K562 (cell line): ENCODE measurements at regions not wholly inside any gene's neighbourhood (a gene's known extent, or its start where the extent isn't known, plus 50 kb on each side); places are given as distances from the start of the nearest gene placed in this dataset.
A peak's percentile ranks its signal among the peaks of the same experiment; 100 is the strongest.

Experiments used
- ESRRB ChIP-seq: fragments of 250-450 bp; sonication (Bioruptor Pico); IDR thresholded peaks from 2 replicates; pipeline ENCODE4 v1.5.0; 2020; ENCODE audit warnings: mild to moderate bottlenecking, moderate library complexity, borderline replicate concordance
- GABPB1 ChIP-seq: sonication (generic); formaldehyde crosslinking; IDR thresholded peaks from 2 replicates; pipeline ENCODE4 v1.8.0; 2022; ENCODE audit warnings: mild to moderate bottlenecking, missing genetic modification reagents
- JUN ChIP-seq, 2 experiments: sonication (generic) in 1 of 2; formaldehyde crosslinking in 1 of 2; IDR thresholded peaks; 2 replicates each; pipeline versions ENCODE4 v1.6.1 to v1.8.0; 2012 to 2022; ENCODE audit warnings: borderline replicate concordance in 2 of 2, mild to moderate bottlenecking in 2 of 2, improper control_type of control experiment in 1 of 2, low read depth in 1 of 2, low read length in 1 of 2, missing genetic modification reagents in 1 of 2
- L3MBTL2 ChIP-seq: fragments of 450-650 bp; IDR thresholded peaks from 2 replicates; pipeline ENCODE4 v1.6.1; 2016; ENCODE audit warnings: mild to moderate bottlenecking, moderate library complexity
- MYBL2 ChIP-seq, 2 experiments: fragments of 450-650 bp in 1 of 2; sonication (generic) in 1 of 2; formaldehyde crosslinking in 1 of 2; IDR thresholded peaks; 2 replicates each; pipeline versions ENCODE4 v1.6.1 to v1.8.1; 2017 to 2022; ENCODE audit warnings: borderline replicate concordance in 1 of 2, inconsistent platforms in 1 of 2, low read depth in 1 of 2, mild to moderate bottlenecking in 1 of 2, missing genetic modification reagents in 1 of 2, moderate library complexity in 1 of 2
- POLR3G ChIP-seq: IDR thresholded peaks from 2 replicates; pipeline ENCODE4 v1.6.1; 2011; ENCODE audit not compliant: insufficient read length, insufficient replicate concordance; ENCODE audit errors: extremely low read depth
- TARDBP ChIP-seq: fragments of 450-650 bp; IDR thresholded peaks from 2 replicates; pipeline ENCODE4 v1.6.1; 2016
- ZNF140 ChIP-seq: fragments of 250-450 bp; sonication (Bioruptor Pico); IDR thresholded peaks from 2 replicates; pipeline ENCODE4 v1.8.0; 2021; ENCODE audit warnings: moderate library complexity, mild to moderate bottlenecking, inconsistent platforms
- ZNF224 ChIP-seq: sonication (generic); formaldehyde crosslinking; IDR thresholded peaks from 2 replicates; pipeline ENCODE4 v1.8.0; 2022; ENCODE audit warnings: mild to moderate bottlenecking, missing genetic modification reagents
- ZNF431 ChIP-seq: sonication (generic); formaldehyde crosslinking; IDR thresholded peaks from 2 replicates; pipeline ENCODE4 v1.8.0; 2022; ENCODE audit warnings: mild to moderate bottlenecking, missing genetic modification reagents
- ZNF695 ChIP-seq: fragments of 450-650 bp; formaldehyde crosslinking; IDR thresholded peaks from 2 replicates; pipeline ENCODE4 v1.4.0; 2020; ENCODE audit warnings: mild to moderate bottlenecking, moderate library complexity
- TF ChIP-seq, protein P1 (sequence below): sonication (generic); formaldehyde crosslinking; IDR thresholded peaks from 2 replicates; pipeline ENCODE4 v1.8.1; 2023; ENCODE audit warnings: mild to moderate bottlenecking, missing genetic modification reagents
- TF ChIP-seq, protein P2 (sequence below), 2 experiments: fragments of 450-650 bp in 1 of 2; sonication (generic) in 1 of 2; formaldehyde crosslinking; conservative IDR thresholded peaks; 2 replicates each; pipeline versions ENCODE4 v1.4.0 to v1.8.1; 2020 to 2022; ENCODE audit warnings: mild to moderate bottlenecking in 1 of 2, missing genetic modification reagents in 1 of 2
- TF ChIP-seq, protein P3 (sequence below): IDR thresholded peaks from 2 replicates; pipeline ENCODE4 v1.6.1; 2011; ENCODE audit warnings: borderline replicate concordance, low read depth, mild to moderate bottlenecking, moderate library complexity, low read length; ENCODE audit not compliant: insufficient read depth, poor library complexity, severe bottlenecking
- TF ChIP-seq, protein P4 (sequence below): sonication (generic); formaldehyde crosslinking; IDR thresholded peaks from 2 replicates; pipeline ENCODE4 v1.5.0; 2020; ENCODE audit warnings: missing genetic modification reagents

DNA sequence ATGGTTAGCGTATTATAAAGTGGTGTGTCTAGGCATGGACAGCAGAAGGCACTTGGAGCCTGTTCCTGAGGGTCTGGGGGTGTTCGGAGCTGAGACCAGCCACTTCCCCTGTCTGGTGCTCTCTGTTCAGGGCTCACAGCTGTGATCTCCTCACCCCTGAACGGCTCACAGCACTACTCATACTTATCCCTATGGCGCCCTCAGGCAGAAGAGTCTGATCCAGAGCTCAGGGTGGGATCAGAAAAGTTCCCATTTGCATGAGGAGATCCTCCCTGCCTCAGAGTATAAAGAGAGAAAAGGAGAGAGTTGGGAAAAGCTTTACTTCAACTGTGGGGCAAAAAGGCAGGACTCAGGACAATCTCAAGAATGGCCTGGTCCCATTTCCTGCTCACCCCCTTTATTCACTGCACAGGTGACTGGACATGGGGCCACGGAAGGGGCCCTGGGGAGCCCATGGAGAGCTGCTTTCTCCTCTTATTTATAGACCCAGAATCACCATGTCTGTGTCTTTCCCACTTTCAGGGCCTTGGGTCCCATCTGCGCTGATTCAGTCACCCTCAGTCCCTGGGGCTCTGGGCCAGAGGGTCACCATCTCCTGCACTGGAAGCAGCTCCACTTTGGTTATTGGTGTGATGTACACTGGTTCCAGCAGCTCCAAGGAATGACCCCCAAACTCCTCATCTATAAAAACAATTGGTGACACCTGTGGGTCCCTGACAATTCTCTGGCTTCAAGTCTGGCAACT is 97.0 kb upstream of the TOP3B start (continued):
- TF ChIP-seq, protein P1, sequence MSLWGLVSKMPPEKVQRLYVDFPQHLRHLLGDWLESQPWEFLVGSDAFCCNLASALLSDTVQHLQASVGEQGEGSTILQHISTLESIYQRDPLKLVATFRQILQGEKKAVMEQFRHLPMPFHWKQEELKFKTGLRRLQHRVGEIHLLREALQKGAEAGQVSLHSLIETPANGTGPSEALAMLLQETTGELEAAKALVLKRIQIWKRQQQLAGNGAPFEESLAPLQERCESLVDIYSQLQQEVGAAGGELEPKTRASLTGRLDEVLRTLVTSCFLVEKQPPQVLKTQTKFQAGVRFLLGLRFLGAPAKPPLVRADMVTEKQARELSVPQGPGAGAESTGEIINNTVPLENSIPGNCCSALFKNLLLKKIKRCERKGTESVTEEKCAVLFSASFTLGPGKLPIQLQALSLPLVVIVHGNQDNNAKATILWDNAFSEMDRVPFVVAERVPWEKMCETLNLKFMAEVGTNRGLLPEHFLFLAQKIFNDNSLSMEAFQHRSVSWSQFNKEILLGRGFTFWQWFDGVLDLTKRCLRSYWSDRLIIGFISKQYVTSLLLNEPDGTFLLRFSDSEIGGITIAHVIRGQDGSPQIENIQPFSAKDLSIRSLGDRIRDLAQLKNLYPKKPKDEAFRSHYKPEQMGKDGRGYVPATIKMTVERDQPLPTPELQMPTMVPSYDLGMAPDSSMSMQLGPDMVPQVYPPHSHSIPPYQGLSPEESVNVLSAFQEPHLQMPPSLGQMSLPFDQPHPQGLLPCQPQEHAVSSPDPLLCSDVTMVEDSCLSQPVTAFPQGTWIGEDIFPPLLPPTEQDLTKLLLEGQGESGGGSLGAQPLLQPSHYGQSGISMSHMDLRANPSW: 0 out of 2 replicates have a peak, but pooled peaks have one; percentile 52
- no peak for TF ChIP-seq TARDBP
- TF ChIP-seq ESRRB: no peak
- no peak for TF ChIP-seq POLR3G
- 0 out of 2 replicates have a peak, but pooled peaks have one; percentile 30 for TF ChIP-seq ZNF140 (CRISPR knock-in tag)
- TF ChIP-seq ZNF695 (CRISPR knock-in tag): no peak
- TF ChIP-seq, protein P2, sequence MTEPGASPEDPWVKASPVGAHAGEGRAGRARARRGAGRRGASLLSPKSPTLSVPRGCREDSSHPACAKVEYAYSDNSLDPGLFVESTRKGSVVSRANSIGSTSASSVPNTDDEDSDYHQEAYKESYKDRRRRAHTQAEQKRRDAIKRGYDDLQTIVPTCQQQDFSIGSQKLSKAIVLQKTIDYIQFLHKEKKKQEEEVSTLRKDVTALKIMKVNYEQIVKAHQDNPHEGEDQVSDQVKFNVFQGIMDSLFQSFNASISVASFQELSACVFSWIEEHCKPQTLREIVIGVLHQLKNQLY (CRISPR knock-in tag; conservative IDR thresholded peaks at IDR 0.05): no peak
- TF ChIP-seq, protein P3, sequence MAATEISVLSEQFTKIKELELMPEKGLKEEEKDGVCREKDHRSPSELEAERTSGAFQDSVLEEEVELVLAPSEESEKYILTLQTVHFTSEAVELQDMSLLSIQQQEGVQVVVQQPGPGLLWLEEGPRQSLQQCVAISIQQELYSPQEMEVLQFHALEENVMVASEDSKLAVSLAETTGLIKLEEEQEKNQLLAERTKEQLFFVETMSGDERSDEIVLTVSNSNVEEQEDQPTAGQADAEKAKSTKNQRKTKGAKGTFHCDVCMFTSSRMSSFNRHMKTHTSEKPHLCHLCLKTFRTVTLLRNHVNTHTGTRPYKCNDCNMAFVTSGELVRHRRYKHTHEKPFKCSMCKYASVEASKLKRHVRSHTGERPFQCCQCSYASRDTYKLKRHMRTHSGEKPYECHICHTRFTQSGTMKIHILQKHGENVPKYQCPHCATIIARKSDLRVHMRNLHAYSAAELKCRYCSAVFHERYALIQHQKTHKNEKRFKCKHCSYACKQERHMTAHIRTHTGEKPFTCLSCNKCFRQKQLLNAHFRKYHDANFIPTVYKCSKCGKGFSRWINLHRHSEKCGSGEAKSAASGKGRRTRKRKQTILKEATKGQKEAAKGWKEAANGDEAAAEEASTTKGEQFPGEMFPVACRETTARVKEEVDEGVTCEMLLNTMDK: no peak
- TF ChIP-seq MYBL2 (IDR thresholded peaks at IDR 0.05; ENCODE audit: low read depth): no peak
- TF ChIP-seq MYBL2 (CRISPR knock-in tag; IDR thresholded peaks at IDR 0.05; ENCODE audit: borderline replicate concordance): no peak
- no peak for TF ChIP-seq JUN (IDR thresholded peaks at IDR 0.05; ENCODE audit: borderline replicate concordance, low read depth, low read length)
- TF ChIP-seq JUN (CRISPR knock-in tag; IDR thresholded peaks at IDR 0.05; ENCODE audit: borderline replicate concordance): no peak
- no peak for TF ChIP-seq ZNF431 (CRISPR knock-in tag)
- TF ChIP-seq GABPB1: no peak
- TF ChIP-seq, protein P4, sequence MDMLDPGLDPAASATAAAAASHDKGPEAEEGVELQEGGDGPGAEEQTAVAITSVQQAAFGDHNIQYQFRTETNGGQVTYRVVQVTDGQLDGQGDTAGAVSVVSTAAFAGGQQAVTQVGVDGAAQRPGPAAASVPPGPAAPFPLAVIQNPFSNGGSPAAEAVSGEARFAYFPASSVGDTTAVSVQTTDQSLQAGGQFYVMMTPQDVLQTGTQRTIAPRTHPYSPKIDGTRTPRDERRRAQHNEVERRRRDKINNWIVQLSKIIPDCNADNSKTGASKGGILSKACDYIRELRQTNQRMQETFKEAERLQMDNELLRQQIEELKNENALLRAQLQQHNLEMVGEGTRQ: no peak
- no peak for TF ChIP-seq L3MBTL2
- no peak for TF ChIP-seq ZNF224 (CRISPR knock-in tag)
